Glutamatergic neuron (in vitro differentiated cells): ENCODE measurements at regions not wholly inside any gene's neighbourhood (a gene's known extent, or its start where the extent isn't known, plus 50 kb on each side); places are given as distances from the start of the nearest gene placed in this dataset.
A peak's percentile ranks its signal among the peaks of the same experiment; 100 is the strongest.

Source experiments
- DNase-seq: peaks from one replicate; pipeline ENCODE4 v3.0.0; 2022
- H3K27ac Mint-ChIP-seq: one replicate; pipeline ENCODE4 v1.8.0; 2020; ENCODE audit warnings: mild to moderate bottlenecking, mixed read lengths, inconsistent platforms; ENCODE audit not compliant: unreplicated experiment
- H3K27me3 Mint-ChIP-seq: one replicate; pipeline ENCODE4 v1.8.0; 2020; ENCODE audit warnings: mild to moderate bottlenecking, moderate library complexity, mixed read lengths, inconsistent platforms; ENCODE audit not compliant: unreplicated experiment
- H3K36me3 Mint-ChIP-seq: one replicate; pipeline ENCODE4 v1.8.0; 2020; ENCODE audit warnings: mild to moderate bottlenecking, mixed read lengths, inconsistent platforms; ENCODE audit not compliant: unreplicated experiment
- H3K4me1 Mint-ChIP-seq: one replicate; pipeline ENCODE4 v1.8.0; 2020; ENCODE audit warnings: mild to moderate bottlenecking, low read depth, mixed read lengths, inconsistent platforms; ENCODE audit not compliant: unreplicated experiment
- H3K4me3 Mint-ChIP-seq: one replicate; pipeline ENCODE4 v1.8.0; 2020; ENCODE audit warnings: mild to moderate bottlenecking, mixed read lengths, inconsistent platforms; ENCODE audit not compliant: unreplicated experiment
- H3K9me3 Mint-ChIP-seq: one replicate; pipeline ENCODE4 v1.8.0; 2020; ENCODE audit warnings: mild to moderate bottlenecking, moderate library complexity, mixed read lengths, inconsistent platforms; ENCODE audit not compliant: unreplicated experiment
- TF ChIP-seq, protein P1 (sequence below): fragments of 200-600 bp; sonication (generic); IDR thresholded peaks from one replicate; pipeline ENCODE4 v1.5.0; 2021; ENCODE audit not compliant: partially characterized antibody, unreplicated experiment

DNA sequence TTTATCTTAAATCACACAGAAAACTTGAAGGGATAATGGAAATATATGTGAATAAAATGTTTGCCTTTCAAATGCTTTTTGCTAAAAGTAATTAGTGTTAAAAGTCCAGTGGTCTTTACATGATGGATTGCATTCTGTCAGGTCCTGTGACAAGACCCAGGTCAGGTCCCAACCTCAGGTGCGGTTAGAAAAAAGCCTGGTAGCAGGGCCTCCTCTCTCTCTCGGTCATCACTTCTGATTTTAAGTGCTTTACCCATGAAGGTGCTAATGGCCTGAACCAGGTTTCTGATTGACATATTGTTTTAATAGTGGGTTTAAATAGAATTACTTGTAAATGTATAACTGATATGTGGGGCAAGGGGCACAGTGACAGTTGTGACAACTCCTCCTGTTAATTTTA, 736.3 kb downstream of the POM121L12 start:
- TF ChIP-seq, protein P1, sequence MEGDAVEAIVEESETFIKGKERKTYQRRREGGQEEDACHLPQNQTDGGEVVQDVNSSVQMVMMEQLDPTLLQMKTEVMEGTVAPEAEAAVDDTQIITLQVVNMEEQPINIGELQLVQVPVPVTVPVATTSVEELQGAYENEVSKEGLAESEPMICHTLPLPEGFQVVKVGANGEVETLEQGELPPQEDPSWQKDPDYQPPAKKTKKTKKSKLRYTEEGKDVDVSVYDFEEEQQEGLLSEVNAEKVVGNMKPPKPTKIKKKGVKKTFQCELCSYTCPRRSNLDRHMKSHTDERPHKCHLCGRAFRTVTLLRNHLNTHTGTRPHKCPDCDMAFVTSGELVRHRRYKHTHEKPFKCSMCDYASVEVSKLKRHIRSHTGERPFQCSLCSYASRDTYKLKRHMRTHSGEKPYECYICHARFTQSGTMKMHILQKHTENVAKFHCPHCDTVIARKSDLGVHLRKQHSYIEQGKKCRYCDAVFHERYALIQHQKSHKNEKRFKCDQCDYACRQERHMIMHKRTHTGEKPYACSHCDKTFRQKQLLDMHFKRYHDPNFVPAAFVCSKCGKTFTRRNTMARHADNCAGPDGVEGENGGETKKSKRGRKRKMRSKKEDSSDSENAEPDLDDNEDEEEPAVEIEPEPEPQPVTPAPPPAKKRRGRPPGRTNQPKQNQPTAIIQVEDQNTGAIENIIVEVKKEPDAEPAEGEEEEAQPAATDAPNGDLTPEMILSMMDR = no peak
- DNase-seq = no peak
- no peaks in the 10 kb centered on the region for H3K9me3 Mint-ChIP-seq
- no peak overlapping the region for H3K27ac Mint-ChIP-seq
- H3K27me3 Mint-ChIP-seq = no peaks in the 10 kb centered on the region
- H3K36me3 Mint-ChIP-seq = no peaks in the 10 kb centered on the region
- no peaks in the 10 kb centered on the region for H3K4me1 Mint-ChIP-seq
- H3K4me3 Mint-ChIP-seq = no peak overlapping the region

DNA sequence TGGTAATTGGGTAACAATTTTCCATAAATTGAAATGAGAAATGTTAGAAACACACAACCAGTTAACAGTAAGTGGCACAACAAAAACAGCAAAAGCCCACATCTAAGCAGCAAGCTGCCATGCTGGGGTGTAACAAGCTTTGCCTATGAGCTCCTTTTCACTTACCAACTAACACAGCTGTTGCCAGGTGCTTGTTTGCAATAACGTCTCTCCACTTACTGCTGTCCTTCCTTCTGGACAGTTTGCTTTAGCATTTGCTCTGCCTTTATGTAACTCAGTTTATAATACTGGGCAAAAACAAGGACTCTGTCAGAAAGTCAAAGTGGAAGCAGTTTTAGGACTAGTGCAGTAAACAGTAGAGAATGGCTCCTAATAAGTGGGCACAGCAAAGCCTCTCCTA, 740.9 kb downstream of the POM121L12 start:
- no peaks in the 10 kb centered on the region for H3K27me3 Mint-ChIP-seq
- H3K4me3 Mint-ChIP-seq = no peak overlapping the region
- H3K36me3 Mint-ChIP-seq = no peaks in the 10 kb centered on the region
- no peak for DNase-seq
- H3K4me1 Mint-ChIP-seq = no peaks in the 10 kb centered on the region
- no peaks in the 10 kb centered on the region for H3K9me3 Mint-ChIP-seq
- H3K27ac Mint-ChIP-seq = no peak overlapping the region
- TF ChIP-seq, protein P1 = no peak

GRCh38 chr7:53789741-53790140, 752.4 kb upstream of the VSTM2A start:
- TF ChIP-seq, protein P1 = no peak
- no peak overlapping the region for H3K27ac Mint-ChIP-seq
- no peaks in the 10 kb centered on the region for H3K27me3 Mint-ChIP-seq
- no peak for DNase-seq
- no peaks in the 10 kb centered on the region for H3K36me3 Mint-ChIP-seq
- no peak overlapping the region for H3K4me3 Mint-ChIP-seq
- no peaks in the 10 kb centered on the region for H3K4me1 Mint-ChIP-seq
- H3K9me3 Mint-ChIP-seq = no peaks in the 10 kb centered on the region

GRCh38 chr7:53794816-53795215, 747.4 kb upstream of the VSTM2A start:
- Mint-ChIP-seq H3K9me3 (no peaks in the 10 kb centered on the region), H3K36me3 (no peaks in the 10 kb centered on the region), H3K27me3 (no peaks in the 10 kb centered on the region), H3K27ac (no peak overlapping the region), H3K4me3 (no peak overlapping the region), H3K4me1 (peaks cover 5% of the 10 kb centered on the region)
- peak; percentile 16 for DNase-seq
- TF ChIP-seq, protein P1 = no peak

DNA sequence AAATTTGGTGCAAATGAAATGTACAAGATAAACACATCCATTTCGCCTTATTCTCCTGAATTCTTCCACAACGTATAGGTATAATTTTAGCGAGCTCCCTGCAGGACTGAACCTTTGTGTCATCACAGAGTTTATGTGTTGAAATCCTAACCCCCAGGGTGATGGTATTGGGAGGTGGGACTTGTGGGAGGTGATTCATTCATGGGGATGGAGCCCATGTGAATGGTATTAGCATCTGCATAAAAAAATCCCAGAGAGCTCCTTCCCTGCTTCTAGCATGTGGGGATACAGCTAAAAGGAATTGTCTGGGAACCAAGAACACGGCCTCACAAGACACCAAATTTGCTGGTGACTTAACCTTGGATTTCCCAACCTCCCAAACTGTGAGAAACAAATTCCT, 741.4 kb upstream of the VSTM2A start:
- H3K27me3 Mint-ChIP-seq = no peaks in the 10 kb centered on the region
- no peaks in the 10 kb centered on the region for H3K36me3 Mint-ChIP-seq
- H3K27ac Mint-ChIP-seq = no peak overlapping the region
- peaks cover 5% of the 10 kb centered on the region for H3K4me1 Mint-ChIP-seq
- TF ChIP-seq, protein P1 = no peak
- no peak for DNase-seq
- H3K4me3 Mint-ChIP-seq = no peak overlapping the region
- H3K9me3 Mint-ChIP-seq = no peaks in the 10 kb centered on the region
